DMS53 (cell line): ENCODE measurements at regions not wholly inside any gene's neighbourhood (a gene's known extent, or its start where the extent isn't known, plus 50 kb on each side); places are given as distances from the start of the nearest gene placed in this dataset.

Experiments used
- DNase-seq: peaks from one replicate; lab custom pipeline; 2025; lab: John Stamatoyannopoulos, UW

GRCh38 chr17:27973258-27974044 is 69.0 kb upstream of the NLK start:
- no peak for DNase-seq

- no peak for DNase-seq
Measured at GRCh38 chr17:27974045-27974436, 68.4 kb upstream of the NLK start.

GRCh38 chr17:27974531-27975145 is 67.8 kb upstream of the NLK start:
- no peak for DNase-seq

- DNase-seq, result peak; percentile 77
Measured at GRCh38 chr17:27975146-27976011, 67.1 kb upstream of the NLK start.

DNA sequence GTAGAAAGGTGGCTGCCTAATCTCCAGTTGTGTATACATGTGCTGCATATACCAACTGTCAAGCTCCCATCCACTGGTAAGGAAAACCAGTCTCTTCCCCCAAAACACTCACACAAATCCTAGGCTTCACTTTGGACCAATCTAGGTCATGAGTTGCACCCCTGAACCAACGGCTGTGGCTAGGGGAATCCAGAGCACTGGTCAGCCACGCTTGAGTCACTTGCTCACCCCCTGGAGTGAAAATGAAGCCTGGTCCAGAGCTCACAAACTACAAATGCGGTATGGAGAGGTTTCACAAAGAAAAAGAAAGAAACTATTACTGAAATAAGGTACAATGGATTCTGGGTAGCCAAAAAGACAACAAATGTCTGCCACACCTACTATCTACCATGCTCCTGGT is 66.1 kb upstream of the NLK start:
- DNase-seq, result no peak

GRCh38 chr17:27977751-27978688 is 64.5 kb upstream of the NLK start:
- no peak for DNase-seq

- no peak for DNase-seq
Measured at GRCh38 chr17:27978689-27979175, 63.7 kb upstream of the NLK start.

- peak; percentile 36 for DNase-seq
Measured at GRCh38 chr17:27980043-27980442, 62.4 kb upstream of the NLK start.

GRCh38 chr17:27981978-27982377 is 60.5 kb upstream of the NLK start:
- no peak for DNase-seq

- no peak for DNase-seq
Measured at GRCh38 chr17:27982688-27983087, 59.8 kb upstream of the NLK start.

DNA sequence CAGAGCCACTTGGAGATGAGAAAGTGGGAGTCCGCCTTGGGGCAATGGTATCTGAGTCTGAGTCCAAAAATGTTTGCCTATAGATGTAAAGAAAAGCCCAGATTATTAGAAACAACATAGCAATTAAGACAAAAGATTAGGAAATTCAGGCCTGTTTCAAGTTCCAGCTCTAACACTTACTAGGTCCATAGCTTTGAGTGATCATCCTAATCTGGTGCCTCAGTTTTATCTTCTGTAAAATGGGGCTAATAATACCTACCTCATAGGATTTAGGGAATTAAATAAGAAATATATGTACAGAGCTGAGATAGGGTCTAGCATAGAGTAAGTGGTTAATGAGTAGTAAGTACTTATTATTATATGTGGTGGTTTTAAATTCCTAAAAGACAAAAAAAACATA is 58.6 kb upstream of the NLK start:
- DNase-seq, result no peak

DNA sequence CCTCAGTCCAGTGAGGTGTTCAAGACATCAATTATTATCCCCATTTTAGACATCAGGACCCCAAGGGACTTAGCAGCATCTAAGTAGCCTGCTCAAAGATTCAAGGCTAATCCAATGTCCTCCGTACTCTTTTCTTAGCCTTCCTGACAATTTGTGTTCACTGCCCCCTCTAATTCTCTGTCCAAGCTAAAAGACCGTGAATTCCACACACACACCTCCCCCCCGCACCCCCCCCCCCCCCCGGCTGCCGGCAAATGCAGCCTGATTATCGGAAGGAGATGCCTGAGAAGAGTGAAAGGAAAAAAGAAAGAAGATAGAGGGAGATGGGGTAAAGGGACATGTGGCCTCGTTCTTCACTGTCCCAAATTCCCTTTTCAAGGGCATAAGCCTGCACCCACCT is 58.1 kb upstream of the NLK start:
- no peak for DNase-seq

DNA sequence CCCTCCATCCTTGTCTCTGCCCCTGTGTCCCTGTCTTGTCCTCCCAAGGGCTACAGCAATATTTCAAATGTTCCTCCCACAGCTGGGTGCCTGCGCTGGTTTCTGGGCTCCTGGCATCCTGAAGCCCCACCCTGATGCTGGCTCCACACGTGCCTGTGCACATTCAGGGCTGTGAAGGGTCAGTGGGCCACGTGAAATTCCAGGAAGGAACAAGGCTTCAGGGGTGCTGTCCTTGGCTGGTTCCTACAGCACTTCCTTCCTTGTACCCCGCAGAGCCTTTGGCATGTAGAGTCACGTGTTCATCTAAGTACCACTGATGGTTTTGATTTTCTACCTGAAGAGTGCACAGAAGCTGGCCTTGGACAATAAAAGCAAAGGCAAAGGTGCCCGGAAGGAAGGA is 57.7 kb upstream of the NLK start:
- no peak for DNase-seq

DNA sequence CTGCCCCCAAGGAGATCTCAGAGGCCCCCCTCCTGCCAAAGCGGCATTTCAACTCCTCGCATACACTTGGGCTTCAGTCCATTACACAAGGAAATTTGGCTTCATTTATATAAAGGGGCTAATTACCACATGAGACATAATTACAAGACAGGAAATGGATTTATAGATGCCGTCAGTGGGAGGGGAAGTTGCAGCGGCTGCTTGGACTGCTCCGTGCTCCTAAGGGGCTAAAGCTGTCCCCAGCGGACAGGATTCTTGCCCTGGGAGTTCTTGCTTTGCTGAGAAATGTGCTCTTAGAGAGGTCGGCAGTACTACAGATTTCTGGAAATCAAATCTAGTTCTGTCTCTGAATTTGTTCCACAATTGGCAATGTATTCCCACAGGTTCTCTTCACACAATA is 57.2 kb upstream of the NLK start:
- no peak for DNase-seq

GRCh38 chr17:27985736-27986399 is 56.6 kb upstream of the NLK start:
- no peak for DNase-seq

- DNase-seq, result no peak
Measured at GRCh38 chr17:27986805-27987684, 55.4 kb upstream of the NLK start.

- no peak for DNase-seq
Measured at GRCh38 chr17:27989046-27989445, 53.4 kb upstream of the NLK start.

GRCh38 chr17:27990100-27990499 is 52.4 kb upstream of the NLK start:
- no peak for DNase-seq

DNA sequence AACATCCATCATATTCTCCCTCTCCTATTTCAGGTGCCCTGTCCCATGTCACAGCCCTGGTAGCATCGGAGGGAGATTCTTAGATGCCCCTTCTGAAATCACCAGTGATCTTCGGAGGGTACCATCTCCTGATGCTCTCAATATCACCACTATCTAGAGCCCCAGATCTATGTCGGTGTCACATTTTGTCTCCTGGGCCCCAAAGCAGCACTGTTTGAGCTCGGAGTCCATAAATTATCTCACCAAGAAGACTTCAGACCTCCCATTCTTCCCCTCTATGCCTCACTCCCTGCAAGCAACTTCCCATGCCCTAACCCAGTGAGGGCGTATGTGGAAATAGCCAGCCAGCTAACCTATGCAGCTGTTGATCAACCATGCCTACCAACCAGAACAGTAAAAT is 51.5 kb upstream of the NLK start:
- DNase-seq, result no peak

- no peak for DNase-seq
Measured at GRCh38 chr17:27991462-27991993, 50.9 kb upstream of the NLK start.
